Adrenal gland (tissue), 9 donors: ENCODE measurements at regions not wholly inside any gene's neighbourhood (a gene's known extent, or its start where the extent isn't known, plus 50 kb on each side); places are given as distances from the start of the nearest gene placed in this dataset.

Experiments used
- DNase-seq, 7 donors: peaks; one replicate each; pipeline ENCODE4 v3.0.0-alpha.2; 2019 to 2020
- H3K27ac ChIP-seq, 5 donors: fragments of 200-600 bp; sonication (generic) in 4 of 5; 1 replicate in 3 of 5; 2 replicates in 2 of 5; pipeline versions ENCODE4 v1.5.1 to v1.8.0; 2016 to 2020; ENCODE audit warnings: mild to moderate bottlenecking in 1 of 5
- H3K27me3 ChIP-seq: fragments of 200-600 bp; 2 replicates; pipeline ENCODE4 v1.8.0; 2021
- H3K36me3 ChIP-seq, 2 donors: fragments of 200-600 bp; replicated peaks in 1 of 2; 1 replicate in 1 of 2; 2 replicates in 1 of 2; pipeline versions ENCODE4 v1.5.1 to v1.8.0; 2018 to 2022
- H3K4me1 ChIP-seq, 2 donors: fragments of 200-600 bp; replicated peaks in 1 of 2; 1 replicate in 1 of 2; 2 replicates in 1 of 2; pipeline versions ENCODE4 v1.5.1 to v1.8.0; 2018 to 2021
- H3K4me3 ChIP-seq, 4 donors: fragments of 200-600 bp; sonication (generic) in 3 of 4; one replicate each; pipeline ENCODE4 v1.5.1; 2016 to 2018
- H3K9me3 ChIP-seq, 3 donors: fragments of 200-600 bp; sonication (generic) in 1 of 3; replicated peaks in 1 of 3; 1 replicate in 2 of 3; 2 replicates in 1 of 3; pipeline versions ENCODE4 v1.5.1 to v1.8.0; 2016 to 2021
- POLR2A ChIP-seq, 2 donors: fragments of 450-650 bp; IDR thresholded peaks; one replicate each; pipeline ENCODE4 v1.6.1; 2017; ENCODE audit warnings: antibody characterized with exemption in 2 of 2, mild to moderate bottlenecking in 2 of 2, moderate library complexity in 1 of 2
- WGBS, 4 donors: extraction: QIAGEN DNeasy Blood & Tissue Kit in 2 of 4; methylation state at CpG; one replicate each; pipeline versions ENCODE4 v1.1.5 to v1.1.7; 2013 to 2017; 5-methylcytosine and 5-hydroxymethylcytosine counted together
- intact Hi-C, 2 donors: fragments of 100-400 bp; cut with DNase I; formaldehyde crosslinking; loops; one replicate each; pipeline versions ENCODE4 v1.14.1 to v1.15.0; 2022 to 2023
- TF ChIP-seq, protein P1 (sequence below), 6 experiments: fragments of 450-650 bp in 4 of 6; fragments of 200-600 bp in 2 of 6; sonication (generic) in 1 of 6; IDR thresholded peaks; 1 replicate in 5 of 6; 2 replicates in 1 of 6; pipeline versions ENCODE4 v1.5.1 to v1.8.0; 2016 to 2021; ENCODE audit warnings: antibody characterized with exemption in 6 of 6, mild to moderate bottlenecking in 2 of 6, moderate library complexity in 1 of 6
- donor health status: healthy with polysubstance abuse.
- donor health status: Bipolar disorder and iron deficiency.
- donor health status: DM: yes; HTN: yes; CAD: no.
- donor health status: DM: no; HTN: no; CAD: no.
- donor health status: DM: no; HTN: no; CAD: no.

DNA sequence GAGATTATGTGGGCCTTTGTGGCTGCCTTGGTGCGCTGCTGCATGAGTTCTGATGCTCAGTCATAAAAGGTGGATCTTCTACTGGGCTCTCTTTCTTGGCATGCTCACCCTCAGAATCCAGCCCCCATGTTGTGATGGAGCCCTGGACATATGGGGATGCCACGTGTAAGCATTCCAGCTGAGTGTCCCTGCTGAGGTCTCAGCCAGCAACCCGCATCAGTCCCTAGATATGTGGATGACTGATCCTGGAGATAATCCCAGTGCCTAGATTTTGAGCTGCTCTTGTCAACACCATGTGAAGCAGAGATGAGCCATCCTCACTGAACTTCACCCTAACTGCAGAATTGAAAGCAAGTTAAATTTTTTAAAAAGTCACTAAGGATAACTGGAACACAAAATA lies 390.1 kb downstream of the DMRT2 start:
- TF ChIP-seq POLR2A (IDR thresholded peaks at IDR 0.05): no peak
- TF ChIP-seq, protein P1, sequence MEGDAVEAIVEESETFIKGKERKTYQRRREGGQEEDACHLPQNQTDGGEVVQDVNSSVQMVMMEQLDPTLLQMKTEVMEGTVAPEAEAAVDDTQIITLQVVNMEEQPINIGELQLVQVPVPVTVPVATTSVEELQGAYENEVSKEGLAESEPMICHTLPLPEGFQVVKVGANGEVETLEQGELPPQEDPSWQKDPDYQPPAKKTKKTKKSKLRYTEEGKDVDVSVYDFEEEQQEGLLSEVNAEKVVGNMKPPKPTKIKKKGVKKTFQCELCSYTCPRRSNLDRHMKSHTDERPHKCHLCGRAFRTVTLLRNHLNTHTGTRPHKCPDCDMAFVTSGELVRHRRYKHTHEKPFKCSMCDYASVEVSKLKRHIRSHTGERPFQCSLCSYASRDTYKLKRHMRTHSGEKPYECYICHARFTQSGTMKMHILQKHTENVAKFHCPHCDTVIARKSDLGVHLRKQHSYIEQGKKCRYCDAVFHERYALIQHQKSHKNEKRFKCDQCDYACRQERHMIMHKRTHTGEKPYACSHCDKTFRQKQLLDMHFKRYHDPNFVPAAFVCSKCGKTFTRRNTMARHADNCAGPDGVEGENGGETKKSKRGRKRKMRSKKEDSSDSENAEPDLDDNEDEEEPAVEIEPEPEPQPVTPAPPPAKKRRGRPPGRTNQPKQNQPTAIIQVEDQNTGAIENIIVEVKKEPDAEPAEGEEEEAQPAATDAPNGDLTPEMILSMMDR (IDR thresholded peaks at IDR 0.05): no peak
- no peak overlapping the region for H3K4me3 ChIP-seq
- 64 to 77% (median 66%) methylated on average over 2 to 3 of the region's 3 CpGs for WGBS, 4 donors
- no peak overlapping the region for H3K27ac ChIP-seq
- no peak for DNase-seq
- no peaks in the 10 kb centered on the region for H3K27me3 ChIP-seq
- no peaks in the 10 kb centered on the region for H3K4me1 ChIP-seq
- intact Hi-C loops: no loop called here
- H3K9me3 ChIP-seq: no peaks in the 10 kb centered on the region
- no peaks in the 10 kb centered on the region for H3K36me3 ChIP-seq

DNA sequence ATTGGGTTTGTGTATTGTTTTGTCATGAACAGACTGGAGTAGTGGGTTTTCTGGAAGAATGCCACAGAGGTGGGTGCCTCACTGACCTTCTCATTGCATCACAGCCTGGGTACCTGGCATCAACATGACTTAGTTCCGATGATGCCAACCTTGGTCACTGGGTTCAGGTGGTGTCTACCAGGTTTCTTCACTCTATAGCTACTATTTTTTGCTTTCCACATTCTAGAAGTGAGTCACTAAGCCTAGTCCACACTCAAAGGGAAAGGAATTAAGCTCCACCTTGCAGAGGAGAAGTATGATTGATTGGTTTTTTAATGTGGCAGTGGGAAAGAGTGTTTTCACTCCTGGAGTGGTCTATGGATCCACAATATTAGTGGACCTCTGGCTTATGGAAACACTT lies 391.9 kb downstream of the DMRT2 start:
- no peaks in the 10 kb centered on the region for H3K27me3 ChIP-seq
- H3K27ac ChIP-seq: no peak overlapping the region
- H3K4me3 ChIP-seq: no peak overlapping the region
- intact Hi-C loops: no loop called here
- DNase-seq: no peak
- no peaks in the 10 kb centered on the region for H3K9me3 ChIP-seq
- no peaks in the 10 kb centered on the region for H3K4me1 ChIP-seq
- 84 to 94% (median 88%) methylated on average over 1 of the region's 1 CpG for WGBS, 4 donors
- H3K36me3 ChIP-seq: no peaks in the 10 kb centered on the region
- TF ChIP-seq, protein P1 (IDR thresholded peaks at IDR 0.05): no peak
- no peak for TF ChIP-seq POLR2A (IDR thresholded peaks at IDR 0.05)

DNA sequence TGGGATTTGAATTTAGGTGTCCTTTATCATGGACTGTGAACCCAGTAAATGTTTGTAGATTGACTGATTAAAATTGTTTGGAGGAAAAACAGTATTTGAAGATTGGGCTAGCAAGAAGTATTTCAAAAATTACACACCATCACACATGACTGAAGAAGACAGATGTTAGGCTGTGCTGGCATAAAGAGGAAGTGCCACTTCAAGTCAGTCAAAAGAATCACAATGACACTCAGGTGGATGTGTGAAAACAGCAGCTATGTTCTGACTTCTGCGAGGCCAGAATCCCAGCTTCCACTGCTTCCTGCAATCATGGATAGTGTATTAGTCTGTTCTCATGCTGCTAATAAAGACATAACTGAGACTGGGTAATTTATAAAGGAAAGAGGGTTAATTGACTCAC lies 393.3 kb downstream of the DMRT2 start:
- Histone ChIP-seq H3K4me3 (no peak overlapping the region), H3K27ac (no peak overlapping the region), H3K9me3 (no peaks in the 10 kb centered on the region), H3K27me3 (no peaks in the 10 kb centered on the region), H3K36me3 (no peaks in the 10 kb centered on the region), H3K4me1 (no peaks in the 10 kb centered on the region)
- intact Hi-C loops: no loop called here
- 73 to 81% (median 76%) methylated on average over 1 of the region's 1 CpG for WGBS, 4 donors
- no peak for DNase-seq
- no peak for TF ChIP-seq POLR2A (IDR thresholded peaks at IDR 0.05)
- TF ChIP-seq, protein P1 (IDR thresholded peaks at IDR 0.05): no peak

DNA sequence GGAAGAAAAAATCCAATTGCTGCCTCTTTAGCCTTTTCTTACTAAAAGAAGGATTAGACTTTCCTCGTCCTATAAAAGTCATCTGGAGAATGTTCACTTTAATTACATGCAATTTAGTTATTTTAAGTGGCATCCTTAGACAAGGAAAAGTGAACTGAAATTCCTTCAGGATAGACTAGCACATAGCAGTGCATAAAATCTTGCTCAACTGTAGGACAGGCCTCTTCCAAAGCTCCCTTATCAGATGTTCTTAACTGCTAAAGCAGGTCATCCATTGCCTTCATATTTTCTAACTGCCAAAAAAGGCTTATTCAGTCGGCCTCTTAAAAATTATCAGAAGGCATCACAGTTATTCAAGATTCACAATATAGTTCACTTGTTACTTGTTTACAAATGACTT lies 396.5 kb downstream of the DMRT2 start:
- DNase-seq: no peak
- no peaks in the 10 kb centered on the region for H3K9me3 ChIP-seq
- H3K4me3 ChIP-seq: no peak overlapping the region
- H3K27ac ChIP-seq: no peak overlapping the region
- intact Hi-C loops: no loop called here
- H3K27me3 ChIP-seq: no peaks in the 10 kb centered on the region
- TF ChIP-seq, protein P1 (IDR thresholded peaks at IDR 0.05): no peak
- no peak for TF ChIP-seq POLR2A (IDR thresholded peaks at IDR 0.05)
- H3K4me1 ChIP-seq: no peaks in the 10 kb centered on the region
- 49 to 65% (median 54%) methylated on average over 2 of the region's 2 CpGs for WGBS, 4 donors
- H3K36me3 ChIP-seq: no peaks in the 10 kb centered on the region
